ENCODE measurements at regions not wholly inside any gene's neighbourhood (a gene's known extent, or its start where the extent isn't known, plus 50 kb on each side); places are given as distances from the start of the nearest gene placed in this dataset.

GRCh38 chr1:71232786-71233185, 152.0 kb upstream of the ZRANB2 start:
- POLR2A ChIA-PET (ENCODE audit: low non-redundant PET), result no interaction called here

GRCh38 chr1:71232166-71232763, 151.4 kb upstream of the ZRANB2 start:
- DNase-seq (ENCODE audit: low spot score), result no peak
- H3K9me3 ChIP-seq (ENCODE audit: low read depth, low read length, poor library complexity, severe bottlenecking), result no peaks in the 10 kb centered on the region
- ChIA-PET POLR2A (ENCODE audit: low non-redundant PET) (no interaction called here), CTCF (no interaction called here)
- no peaks in the 10 kb centered on the region for H3K27me3 ChIP-seq (replicated peaks; ENCODE audit: insufficient read depth, low read depth, low read length, poor library complexity)
- TF ChIP-seq CTCF (conservative IDR thresholded peaks at IDR 0.05; ENCODE audit: low read depth, low read length), result no peak
- no peak for TF ChIP-seq EZH2 (IDR thresholded peaks at IDR 0.05; ENCODE audit: borderline replicate concordance, low read depth, low read length, poor library complexity, severe bottlenecking)
- intact Hi-C loops (cut with micrococcal nuclease; ENCODE audit: unreplicated experiment), result no loop called here
- BruUV-seq (replicated peaks), result no TSS peak
- H3K36me3 ChIP-seq (ENCODE audit: insufficient read depth, low read length, poor library complexity, severe bottlenecking), result no peaks in the 10 kb centered on the region
- H3K4me3 ChIP-seq (ENCODE audit: low read depth, low read length, poor library complexity, severe bottlenecking), result no peak overlapping the region
- no peaks in the 10 kb centered on the region for H3K4me1 ChIP-seq (ENCODE audit: insufficient read depth, low read length, poor library complexity, severe bottlenecking)
- no peak overlapping the region for H3K27ac ChIP-seq (ENCODE audit: low read depth, low read length, poor library complexity, severe bottlenecking)

More at GRCh38 chr1:71232786-71233185, 152.0 kb upstream of the ZRANB2 start:
- no peak overlapping the region for H3K27ac ChIP-seq (ENCODE audit: low read depth, low read length, poor library complexity, severe bottlenecking)
- H3K4me1 ChIP-seq (ENCODE audit: insufficient read depth, low read length, poor library complexity, severe bottlenecking), result no peaks in the 10 kb centered on the region
- BruUV-seq (replicated peaks), result no TSS peak
- H3K9me3 ChIP-seq (ENCODE audit: low read depth, low read length, poor library complexity, severe bottlenecking), result no peaks in the 10 kb centered on the region
- H3K27me3 ChIP-seq (replicated peaks; ENCODE audit: insufficient read depth, low read depth, low read length, poor library complexity), result no peaks in the 10 kb centered on the region
- intact Hi-C loops (cut with micrococcal nuclease; ENCODE audit: unreplicated experiment), result no loop called here
- TF ChIP-seq EZH2 (IDR thresholded peaks at IDR 0.05; ENCODE audit: borderline replicate concordance, low read depth, low read length, poor library complexity, severe bottlenecking) (no peak), CTCF (conservative IDR thresholded peaks at IDR 0.05; ENCODE audit: low read depth, low read length) (no peak)
- DNase-seq (ENCODE audit: low spot score), result no peak
- no peaks in the 10 kb centered on the region for H3K36me3 ChIP-seq (ENCODE audit: insufficient read depth, low read length, poor library complexity, severe bottlenecking)
- CTCF ChIA-PET, result no interaction called here
- H3K4me3 ChIP-seq (ENCODE audit: low read depth, low read length, poor library complexity, severe bottlenecking), result no peak overlapping the region

- ChIA-PET CTCF (no interaction called here), POLR2A (ENCODE audit: low non-redundant PET) (no interaction called here)
- intact Hi-C loops (cut with micrococcal nuclease; ENCODE audit: unreplicated experiment), result no loop called here
- no peak overlapping the region for H3K4me3 ChIP-seq (ENCODE audit: low read depth, low read length, poor library complexity, severe bottlenecking)
- DNase-seq (ENCODE audit: low spot score), result no peak
- no peaks in the 10 kb centered on the region for H3K36me3 ChIP-seq (ENCODE audit: insufficient read depth, low read length, poor library complexity, severe bottlenecking)
- TF ChIP-seq CTCF (conservative IDR thresholded peaks at IDR 0.05; ENCODE audit: low read depth, low read length) (no peak), EZH2 (IDR thresholded peaks at IDR 0.05; ENCODE audit: borderline replicate concordance, low read depth, low read length, poor library complexity, severe bottlenecking) (no peak)
- no peaks in the 10 kb centered on the region for H3K27me3 ChIP-seq (replicated peaks; ENCODE audit: insufficient read depth, low read depth, low read length, poor library complexity)
- no peaks in the 10 kb centered on the region for H3K9me3 ChIP-seq (ENCODE audit: low read depth, low read length, poor library complexity, severe bottlenecking)
- BruUV-seq (replicated peaks), result no TSS peak
- H3K27ac ChIP-seq (ENCODE audit: low read depth, low read length, poor library complexity, severe bottlenecking), result no peak overlapping the region
- H3K4me1 ChIP-seq (ENCODE audit: insufficient read depth, low read length, poor library complexity, severe bottlenecking), result no peaks in the 10 kb centered on the region
Measured at GRCh38 chr1:71231751-71232150, 150.9 kb upstream of the ZRANB2 start.

Measured in A673 (cell line).